Medulla oblongata (tissue), 1 donor: ENCODE measurements at regions not wholly inside any gene's neighbourhood (a gene's known extent, or its start where the extent isn't known, plus 50 kb on each side); places are given as distances from the start of the nearest gene placed in this dataset.

Experiments used
- DNase-seq: peaks from one replicate; pipeline ENCODE4 v3.0.0-alpha.2; 2015; ENCODE audit errors: extremely low spot score

DNA sequence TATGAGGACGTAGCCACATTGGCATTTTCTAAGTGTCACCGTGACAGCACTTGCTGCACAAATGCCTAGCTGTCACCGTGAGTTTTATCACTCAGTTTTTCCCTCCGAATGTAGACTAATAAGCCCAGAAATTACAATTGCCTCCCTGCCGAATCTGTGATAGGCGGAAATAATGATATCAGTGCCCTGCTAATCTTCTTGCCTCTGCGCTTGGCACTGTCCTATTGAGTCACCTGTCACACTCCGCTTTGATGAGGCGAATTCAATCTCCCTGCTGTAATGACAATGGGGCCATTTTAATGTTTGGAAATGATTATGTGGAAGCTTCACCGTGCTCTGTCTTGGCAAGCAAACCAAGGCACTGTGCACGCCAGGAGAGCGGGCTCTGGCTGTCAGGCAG, 112.8 kb downstream of the LINC00237 start:
- no peak for DNase-seq

DNA sequence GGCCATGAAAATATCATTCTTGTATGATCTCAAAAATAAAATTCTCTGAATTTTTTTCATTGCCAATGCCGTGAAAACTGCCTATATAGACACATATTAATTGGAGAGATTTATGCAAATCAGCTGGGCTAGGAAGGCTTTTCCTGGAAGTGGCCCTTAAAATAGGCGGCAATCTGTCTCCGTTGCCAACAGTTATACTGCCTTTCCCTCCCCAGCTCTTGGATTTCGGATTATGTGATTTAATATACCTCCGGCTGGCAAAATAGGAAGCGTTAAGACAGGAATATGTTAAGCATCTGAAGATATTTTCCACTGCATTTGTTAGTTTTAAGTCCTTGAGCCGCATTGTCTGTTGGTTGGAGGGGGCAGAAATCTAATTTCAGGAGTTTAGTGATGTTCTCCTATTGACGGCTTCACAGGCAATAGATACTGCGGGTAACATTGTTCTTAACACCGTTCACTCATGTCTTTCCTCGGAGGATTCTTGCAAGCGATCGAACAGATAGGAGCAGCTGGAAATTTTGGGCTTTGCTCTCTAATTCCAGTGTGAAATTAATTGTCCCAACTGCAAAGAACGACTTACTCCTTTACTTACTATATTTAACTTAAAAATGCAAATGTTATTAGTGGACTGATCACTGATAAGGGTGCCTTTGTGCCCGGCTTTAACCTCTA, 113.3 kb downstream of the LINC00237 start:
- no peak for DNase-seq

DNA sequence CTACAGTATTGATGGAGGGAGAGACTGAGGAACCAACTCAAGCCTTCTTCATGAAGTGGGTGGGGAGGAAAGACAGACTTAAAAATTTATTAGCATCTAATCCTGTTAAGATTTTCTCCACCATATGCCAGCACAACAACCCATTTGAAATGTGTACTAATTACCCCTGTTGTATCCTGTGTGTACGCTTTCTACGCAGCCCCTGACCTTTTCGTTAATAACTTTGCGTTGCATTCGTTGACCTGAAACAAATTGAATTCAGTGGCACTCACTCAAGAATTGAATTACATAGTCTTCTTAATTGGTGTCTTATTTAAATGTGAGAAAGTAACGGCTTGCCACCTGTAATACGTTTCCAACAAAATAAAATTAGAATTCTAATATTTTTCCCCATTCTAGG, 113.9 kb downstream of the LINC00237 start:
- DNase-seq = no peak

DNA sequence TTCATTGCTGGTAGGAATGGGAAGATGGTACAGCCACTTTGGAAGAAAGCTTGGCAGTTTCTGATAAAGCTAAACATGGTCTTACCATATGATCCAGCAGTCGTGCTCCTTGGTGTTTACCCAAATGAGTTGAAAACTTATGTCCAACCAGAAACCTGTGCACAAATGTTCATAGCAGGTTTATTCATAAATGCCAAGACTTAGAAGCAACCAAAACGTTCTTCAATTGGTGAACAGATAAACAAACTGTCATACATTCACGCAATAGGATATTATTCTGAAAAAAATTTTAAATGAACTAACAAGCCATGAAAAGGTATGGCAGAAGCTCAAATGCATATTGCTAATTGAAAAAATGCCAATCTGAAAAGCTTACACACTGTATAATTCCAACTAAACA, 117.1 kb downstream of the LINC00237 start:
- DNase-seq = no peak

DNA sequence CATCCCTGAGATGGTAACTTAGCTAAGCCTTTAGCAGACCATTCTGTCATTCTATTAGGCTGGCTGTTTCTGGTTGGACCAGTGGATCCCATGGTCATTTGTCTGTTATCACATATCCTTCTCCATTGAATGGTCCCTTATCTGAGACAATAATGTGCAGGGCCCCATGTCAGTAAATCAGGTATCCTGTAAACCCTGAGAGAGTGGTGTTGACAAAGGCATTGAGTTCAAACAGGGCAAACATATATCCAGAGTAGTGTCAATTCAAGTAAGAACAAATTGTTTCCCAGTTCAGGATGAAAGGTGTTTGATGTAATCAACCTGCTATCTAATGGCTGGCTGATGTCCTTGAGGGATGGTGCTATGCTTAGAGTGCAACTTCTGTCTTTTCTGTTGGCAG, 126.2 kb downstream of the LINC00237 start:
- DNase-seq = no peak

DNA sequence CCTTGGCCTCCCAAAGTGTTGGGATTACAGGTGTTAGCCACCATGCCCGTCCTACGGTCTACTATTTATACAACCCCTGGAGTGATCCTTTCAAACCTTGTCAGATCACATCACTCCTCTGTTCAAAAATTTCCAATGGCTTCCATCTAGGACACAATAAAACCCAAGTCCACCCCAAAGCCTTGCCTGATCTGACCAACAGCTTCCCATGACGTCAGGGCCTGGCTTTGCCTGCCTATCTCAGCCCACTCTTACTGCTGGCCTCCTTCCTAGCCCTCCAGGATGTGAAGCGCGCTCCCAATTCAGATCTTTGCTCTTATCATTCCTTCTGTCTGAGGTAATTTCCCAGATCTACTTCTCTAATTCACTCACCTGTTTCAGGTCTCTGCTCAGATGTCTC, 128.4 kb downstream of the LINC00237 start:
- no peak for DNase-seq

DNA sequence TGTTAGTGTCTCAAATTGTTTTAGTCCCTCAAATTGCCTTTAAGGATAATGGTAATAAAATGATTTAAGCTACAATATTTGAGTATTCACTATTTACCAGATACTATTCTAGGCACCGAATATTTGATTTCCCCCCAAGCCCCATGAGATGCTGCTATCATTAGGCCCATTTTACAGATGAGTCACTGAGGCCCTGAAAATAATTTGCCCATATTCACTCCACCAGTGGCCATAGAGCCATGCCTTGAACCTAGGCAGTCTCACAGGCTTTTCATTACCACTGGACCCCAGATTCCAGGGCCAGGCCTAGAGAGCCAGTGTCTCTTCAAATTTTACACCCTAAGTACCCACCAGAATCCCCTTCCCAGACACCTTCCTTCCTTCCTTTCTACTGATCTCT, 133.7 kb downstream of the LINC00237 start:
- no peak for DNase-seq

DNA sequence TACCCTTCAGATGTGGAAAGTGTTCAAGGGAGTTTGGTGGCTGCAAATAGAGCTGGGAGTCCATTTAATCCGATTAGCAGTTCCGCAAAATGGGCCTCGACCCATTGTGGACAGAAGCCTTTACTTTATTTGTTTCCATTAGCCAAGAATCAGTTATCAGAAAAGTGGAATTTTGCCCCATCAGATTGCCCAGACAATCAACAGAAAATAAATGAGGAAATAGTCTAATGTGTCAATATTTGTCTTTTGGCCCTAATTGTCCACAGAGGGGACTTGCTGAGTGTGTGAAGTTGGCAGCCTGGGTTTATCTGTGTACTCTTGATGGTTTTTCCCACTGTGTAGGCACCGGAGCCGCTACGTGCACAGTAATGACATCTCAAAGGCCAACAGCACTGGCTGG, 134.3 kb downstream of the LINC00237 start:
- no peak for DNase-seq

DNA sequence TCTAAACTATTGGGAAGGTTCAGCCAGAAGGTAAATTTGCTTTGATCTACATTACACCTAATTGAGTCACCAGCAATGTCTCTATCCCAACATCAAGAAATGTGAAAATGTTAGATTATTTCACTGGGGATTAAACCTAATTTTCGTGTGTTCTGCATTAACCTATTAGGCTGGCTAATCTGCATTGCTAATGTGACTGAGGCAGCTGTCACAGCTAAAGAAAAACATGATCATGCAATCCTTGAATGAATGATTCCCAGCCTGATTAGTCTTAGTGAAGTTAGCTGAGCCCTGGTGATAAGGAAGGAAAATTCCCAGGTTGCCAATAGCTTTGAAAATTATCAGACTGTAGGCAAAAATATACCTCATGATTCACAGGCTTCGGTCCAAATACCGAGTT, 135.3 kb downstream of the LINC00237 start:
- DNase-seq = no peak

DNA sequence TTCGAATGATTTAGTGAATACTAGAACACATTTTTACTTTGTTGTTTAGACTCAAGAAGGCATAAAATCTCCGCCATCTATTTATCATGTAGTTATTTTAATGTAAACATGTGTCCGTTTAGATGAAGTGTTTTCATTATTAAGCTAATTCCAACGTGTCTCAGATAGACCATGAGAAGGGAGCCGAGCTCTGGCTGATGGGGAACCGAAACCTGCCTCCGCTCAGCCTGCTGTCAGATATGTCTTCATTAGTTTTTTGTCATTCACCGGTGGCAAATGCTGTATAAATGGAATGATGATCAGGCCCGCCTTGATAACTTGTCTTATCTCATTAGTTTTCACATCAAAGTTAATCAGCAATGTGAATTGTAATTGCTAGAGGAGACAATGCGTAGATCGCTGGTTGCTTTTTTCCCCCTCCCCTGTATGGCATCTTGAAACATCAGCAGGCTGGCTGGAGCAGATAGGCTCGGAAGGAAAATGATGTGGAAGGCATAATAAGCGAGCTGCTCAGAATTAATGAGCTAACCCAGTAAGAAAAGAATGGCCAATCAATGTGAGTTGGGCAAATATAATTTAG, 136.4 kb downstream of the LINC00237 start:
- no peak for DNase-seq

DNA sequence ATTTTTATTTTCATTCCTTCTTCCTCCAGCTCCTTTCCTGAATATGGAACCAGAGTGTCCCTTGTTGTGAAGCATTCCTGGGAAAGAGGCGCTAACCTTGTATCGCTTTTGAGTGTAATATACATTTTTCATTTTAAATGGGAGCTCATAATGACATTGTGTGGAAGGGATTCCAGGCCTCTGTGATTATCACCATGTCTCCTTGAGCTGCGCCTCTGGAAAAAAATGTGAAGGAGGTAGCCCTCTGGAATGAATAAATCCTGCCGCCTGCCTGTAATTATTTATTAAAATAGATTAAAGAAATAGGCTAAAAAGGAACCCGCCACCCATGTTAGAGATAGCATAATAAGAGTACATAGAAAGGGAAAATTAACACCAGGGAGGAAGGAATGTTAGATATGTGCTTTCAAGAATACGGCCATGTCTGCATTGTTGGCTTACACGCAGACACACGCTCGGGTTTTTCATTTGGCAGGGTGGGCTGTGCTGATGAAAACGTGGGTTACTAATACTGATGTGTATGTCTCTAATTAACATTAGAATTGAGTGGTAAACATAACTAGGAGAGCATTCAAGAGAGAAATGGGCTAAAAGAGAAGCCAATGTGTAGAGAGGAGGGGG, 138.5 kb downstream of the LINC00237 start:
- no peak for DNase-seq

DNA sequence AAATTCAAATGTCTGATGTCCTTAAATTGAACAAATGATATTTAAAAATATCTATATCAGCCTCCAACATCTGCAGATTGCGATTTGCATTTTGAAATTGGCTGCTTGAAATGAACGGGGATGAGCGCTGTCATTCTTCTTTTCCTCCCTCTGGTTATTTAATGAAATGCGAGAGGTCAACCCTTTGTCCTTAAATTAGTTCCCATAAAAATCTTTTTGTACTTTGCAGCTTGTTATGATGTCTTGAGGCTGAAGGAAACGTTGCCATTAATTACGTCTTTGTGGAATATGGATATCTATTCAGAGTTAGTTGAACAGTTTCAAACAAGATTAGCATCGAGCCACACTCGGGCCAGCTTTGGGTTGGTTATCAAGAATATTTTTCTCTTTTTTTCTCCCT, 140.0 kb downstream of the LINC00237 start:
- no peak for DNase-seq

DNA sequence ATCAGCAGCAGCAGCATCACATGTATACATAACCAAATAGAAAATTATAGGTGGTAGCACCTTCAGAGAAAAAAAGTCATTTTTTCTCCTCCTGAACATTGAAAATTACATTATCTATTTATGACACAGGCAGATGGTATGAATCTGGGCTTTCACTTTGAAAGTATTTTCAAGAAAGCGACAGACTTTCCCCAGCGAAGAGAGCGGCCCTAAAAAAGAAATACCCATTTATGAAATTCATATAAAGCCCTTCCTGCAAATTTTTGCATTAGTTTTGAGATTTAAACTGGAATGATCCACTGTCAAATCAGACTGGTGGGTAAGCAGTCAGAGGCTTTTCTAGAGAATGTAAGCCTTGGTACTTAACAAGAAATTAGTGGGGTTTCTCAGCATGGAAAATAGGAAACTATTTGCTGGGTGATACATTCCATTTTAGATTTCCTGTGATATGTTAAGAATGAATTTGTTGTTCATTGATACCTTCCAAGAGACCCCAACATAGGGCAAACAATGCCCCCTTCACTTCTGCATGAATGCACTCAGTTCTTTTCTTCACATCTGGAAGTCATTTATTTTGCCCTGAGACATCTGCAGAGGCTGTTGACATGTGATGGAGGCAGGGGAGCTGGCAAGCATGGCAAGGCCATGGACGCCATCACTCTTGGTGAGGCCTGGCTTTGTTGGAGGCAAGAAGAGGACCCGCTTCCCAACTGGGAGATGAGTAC, 147.0 kb downstream of the LINC00237 start:
- DNase-seq = no peak

DNA sequence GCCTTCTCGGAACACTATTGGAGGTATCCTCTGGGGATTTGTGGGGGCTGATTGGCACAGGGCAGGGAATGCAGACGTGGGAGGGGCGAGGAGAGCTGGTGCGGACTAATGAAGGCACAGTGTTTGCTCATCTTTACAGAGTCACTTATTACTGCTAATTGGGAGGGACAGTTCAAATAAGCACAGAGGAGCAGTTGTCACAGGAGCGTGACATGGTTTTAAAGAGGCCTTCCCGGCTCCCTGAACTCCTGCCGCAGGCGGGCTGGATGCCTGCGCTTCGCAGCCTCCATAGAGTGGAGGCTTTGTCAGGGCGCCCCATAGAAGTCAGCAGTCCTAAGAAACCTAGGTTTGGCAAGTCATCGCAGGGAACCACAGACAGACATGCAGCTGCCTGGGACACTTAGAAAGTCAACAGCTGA, 149.6 kb downstream of the LINC00237 start:
- peak; percentile 87 for DNase-seq

DNA sequence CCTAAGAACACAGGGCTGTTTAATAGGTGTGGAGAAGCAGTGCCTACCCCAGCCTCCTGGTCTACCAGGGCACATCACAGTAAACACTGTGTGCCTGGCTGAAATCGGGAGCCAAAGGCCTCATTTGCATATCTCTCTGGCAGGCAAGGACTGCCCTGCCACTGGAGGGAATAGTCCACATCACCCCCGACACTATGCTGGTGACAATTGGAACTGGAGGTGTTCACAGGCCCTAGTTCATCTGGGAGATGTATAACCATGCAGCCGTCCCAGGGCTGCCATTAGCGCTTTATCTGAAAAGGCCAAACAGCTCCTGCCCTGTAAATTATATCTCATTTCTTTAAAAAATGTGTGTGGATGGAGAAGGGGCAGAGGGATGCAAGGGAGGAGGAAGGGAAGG, 150.3 kb downstream of the LINC00237 start:
- peak; percentile 6 for DNase-seq

DNA sequence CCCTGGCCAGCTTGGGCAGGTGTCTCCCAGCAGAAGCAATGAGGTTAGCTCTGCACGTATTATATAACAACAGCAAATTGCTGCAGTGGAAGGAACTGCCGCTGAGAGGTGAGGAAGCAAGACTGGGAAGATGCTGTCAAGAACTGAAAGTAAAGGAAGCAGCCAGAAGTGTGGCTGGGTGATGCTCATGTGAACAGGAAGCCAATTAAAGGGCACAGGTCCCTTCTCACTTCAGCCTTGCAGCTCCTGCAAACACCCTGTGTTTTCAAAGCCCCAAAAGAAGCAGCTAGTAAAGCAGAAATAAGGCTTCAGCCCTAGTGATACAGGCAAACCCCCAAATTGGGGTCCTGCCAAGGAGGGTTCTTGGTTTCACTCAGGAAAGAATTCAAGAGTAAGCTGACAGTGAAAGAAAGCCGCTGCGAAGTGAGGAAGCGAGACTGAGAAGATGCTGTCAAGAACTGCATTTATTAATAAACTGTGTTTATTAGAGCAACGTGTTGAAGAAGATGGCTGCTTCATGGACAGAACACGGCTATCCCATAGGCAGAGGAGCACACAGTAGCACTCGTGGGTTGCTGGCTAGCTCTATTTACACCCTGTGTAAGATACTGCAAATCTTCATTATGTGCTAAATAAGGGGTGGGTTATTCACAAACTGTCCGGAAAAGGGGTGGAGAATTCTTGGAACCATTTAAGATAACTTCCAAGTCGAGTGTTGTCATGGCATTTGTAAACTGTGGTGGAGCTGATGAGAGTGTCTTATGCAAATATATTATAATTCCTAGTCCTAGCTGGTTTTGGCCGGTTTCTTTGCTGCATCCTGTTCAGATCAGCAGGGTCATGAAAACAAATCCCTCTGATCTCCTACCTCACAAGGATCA, 152.2 kb downstream of the LINC00237 start:
- peak; percentile 30 for DNase-seq

DNA sequence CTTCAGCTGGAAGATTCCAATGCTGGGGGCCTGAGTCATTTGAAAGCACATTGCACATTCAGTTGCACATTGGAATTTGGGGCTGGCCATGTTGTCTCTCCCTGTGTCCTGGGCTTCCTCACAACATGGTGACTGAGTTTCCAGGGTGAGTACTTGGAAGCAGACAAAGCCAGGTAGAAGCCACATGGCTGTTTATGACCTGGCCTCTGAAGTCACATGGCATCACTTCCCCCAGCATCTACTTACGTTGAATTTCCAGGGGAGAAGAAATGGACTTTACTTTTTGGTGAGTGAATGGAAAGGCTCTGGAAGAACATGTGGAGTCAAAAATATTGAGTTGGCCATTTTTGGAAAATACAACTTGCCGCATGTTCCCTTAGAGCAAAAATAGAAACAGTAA, 155.5 kb downstream of the LINC00237 start:
- DNase-seq = no peak

DNA sequence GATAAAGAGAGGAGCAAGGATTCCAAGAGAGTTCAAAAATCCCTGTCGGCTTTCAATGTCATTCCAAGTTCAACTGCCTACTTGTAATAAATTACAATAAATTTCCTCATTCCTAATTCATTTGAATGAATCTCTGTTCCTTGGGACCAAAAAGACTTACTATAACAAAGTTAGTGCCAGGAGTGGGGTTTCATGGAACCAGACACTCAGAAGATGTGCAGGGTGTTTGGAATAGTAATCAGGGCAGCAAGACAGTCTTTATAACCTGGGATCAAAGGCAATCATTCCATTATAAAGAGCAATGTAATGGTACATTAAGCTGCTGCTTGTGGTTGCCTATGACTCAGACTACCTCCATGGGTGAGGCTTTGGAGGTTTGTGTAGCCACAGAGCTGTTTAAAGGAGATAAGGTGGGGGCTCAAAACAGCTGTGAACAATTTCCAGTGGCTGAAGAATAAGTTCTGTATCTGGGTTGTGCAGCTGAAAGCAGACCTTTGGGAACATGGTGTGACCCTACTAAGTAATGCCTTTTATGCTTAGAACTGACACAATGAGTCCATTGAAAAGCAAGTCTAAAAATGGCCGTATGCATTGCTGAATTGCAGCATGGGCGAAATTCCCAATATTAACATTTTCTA, 159.9 kb downstream of the LINC00237 start:
- no peak for DNase-seq

DNA sequence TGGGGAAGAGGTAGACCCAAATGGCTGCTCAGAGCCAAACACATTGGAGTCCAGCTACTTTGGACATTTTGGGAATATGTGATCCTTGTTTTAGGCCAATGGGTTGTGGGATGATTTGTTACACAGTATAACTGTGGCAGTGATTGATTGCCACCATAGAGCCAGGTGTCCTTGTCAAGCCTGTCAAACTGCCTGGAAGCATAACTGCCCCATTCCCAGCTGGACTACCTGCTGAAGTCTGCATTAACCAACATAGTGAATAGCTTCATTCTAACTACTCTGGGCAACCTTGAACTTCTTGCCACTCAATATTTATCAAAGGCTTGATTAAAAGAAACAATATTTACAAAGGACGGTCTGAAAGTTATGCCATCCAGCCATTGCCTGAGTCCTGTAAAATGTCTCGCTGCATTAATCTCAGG, 164.7 kb downstream of the LINC00237 start:
- no peak for DNase-seq

DNA sequence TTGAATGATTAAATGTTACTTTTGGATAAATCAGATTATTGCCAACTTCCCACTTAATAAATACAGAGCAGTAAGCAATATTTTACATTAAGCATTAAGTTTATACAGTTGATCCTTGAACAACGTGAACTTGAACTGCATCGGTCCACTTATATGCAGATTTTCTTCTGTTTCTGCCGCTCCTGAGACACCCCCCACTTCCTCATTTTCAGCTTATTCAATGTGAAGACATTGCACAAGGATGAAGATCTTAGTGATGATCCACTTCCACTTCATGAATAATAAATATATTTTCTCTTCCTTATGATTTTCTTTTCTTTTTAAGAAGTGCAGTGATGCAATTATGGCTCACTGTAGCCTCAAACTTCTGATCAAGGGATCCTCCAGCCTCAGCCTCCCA, 167.2 kb downstream of the LINC00237 start:
- DNase-seq = no peak

DNA sequence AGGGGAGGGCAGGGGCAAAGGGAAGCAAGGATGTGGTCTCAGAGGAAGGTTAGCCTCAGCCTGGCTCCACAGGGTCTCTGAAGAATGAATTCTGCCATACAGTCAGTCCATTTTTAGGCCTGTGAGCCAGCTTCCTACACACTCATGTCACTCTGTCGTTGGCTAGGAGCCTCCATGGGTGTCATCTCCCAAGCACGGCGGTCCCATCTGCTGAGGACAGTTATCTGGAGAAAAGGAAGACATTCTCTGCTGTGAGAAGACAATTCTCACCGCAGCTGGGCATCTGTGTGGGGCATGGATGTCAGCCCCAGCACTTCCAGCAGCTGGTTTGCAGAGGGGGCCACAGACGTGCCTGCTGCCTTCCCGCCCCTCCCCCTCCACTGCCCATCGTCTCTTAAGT, 167.6 kb downstream of the LINC00237 start:
- DNase-seq = no peak
